ENCODE measurements at regions not wholly inside any gene's neighbourhood (a gene's known extent, or its start where the extent isn't known, plus 50 kb on each side); places are given as distances from the start of the nearest gene placed in this dataset.

DNA sequence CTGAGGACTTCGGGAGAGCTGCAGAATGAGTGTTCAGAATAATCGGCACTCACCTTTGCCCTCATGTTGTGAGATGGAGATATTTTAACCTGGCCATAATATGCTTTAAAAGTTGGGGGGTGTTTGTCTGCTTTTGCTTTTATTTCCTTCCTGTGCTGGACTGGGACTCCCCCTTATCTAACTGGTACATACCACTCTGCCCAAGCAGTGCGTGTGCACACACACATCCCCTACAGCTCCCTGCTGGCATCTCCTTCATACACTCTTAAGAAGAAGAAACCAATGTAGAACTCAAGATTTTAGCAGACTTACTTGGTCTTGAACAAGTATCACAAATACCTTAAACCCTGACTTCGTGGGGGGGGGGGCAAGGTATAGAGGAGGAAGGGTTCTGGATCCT is 146.2 kb upstream of the DMRT1 start:
- no peak for DNase-seq

DNA sequence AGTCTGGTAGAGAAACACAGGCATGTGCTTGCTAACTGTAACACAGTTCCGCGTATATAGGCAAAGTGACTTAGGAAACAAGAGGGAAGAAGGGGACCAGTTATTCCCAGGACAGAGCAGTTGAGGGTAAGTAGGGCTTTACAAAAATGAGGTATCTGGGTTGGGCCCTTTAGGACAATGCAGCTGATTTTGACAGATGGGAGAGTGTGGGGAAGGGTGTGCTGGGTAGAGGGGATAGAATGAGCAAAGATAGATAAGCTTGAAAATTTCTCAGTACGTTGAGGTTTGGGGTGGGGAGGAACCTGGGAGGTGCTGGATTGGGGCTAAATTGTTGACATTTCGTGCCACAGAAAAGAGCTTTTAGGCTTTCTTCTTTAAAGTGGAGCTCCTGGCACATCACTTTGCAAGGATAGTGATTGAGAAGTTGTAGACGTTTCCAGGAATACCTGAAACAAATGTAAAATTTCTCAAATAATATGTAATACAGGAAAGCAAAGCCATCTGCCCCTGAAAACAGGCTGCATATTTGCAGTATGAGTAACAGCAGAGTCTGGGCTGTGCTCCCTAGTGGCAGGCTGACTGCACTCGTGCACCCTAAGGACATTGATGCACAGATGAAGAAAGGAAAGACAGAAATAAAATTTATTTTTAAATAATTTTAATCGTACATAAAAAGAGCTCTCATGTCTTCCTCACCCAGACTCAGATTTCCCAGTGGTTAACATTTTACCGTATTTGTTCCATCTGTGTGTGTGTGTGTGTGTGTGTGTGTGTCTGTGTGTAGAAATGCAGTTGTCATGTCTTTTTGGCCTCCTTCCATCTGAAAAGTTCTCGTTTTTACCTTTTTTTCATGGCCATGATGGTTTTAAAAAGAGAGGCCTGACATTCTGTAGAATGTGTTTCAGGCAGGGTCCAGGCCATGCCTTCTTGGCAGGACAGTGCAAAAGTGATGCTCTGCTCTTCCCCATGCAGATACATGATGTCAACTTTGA is 144.9 kb upstream of the DMRT1 start:
- DNase-seq: no peak

DNA sequence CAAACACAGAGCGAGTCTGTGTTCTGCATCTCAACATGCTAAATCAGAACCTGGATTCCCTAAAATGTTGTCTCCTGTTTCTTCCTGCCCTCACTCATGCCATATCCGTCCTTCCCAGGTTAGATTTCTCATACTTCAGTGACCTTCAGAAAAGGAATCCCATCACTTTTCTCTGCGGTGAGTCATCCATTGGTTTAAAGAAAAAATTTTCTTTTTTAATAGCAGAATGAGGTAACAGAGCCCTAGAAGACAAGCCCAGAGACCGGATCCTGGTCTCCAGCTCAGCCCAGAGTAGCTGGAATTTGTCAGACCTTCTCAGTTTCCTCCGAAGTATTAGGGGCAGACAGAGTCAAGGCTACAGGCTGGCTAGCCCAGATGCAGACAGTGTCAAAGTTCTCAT is 143.2 kb upstream of the DMRT1 start:
- no peak for DNase-seq

DNA sequence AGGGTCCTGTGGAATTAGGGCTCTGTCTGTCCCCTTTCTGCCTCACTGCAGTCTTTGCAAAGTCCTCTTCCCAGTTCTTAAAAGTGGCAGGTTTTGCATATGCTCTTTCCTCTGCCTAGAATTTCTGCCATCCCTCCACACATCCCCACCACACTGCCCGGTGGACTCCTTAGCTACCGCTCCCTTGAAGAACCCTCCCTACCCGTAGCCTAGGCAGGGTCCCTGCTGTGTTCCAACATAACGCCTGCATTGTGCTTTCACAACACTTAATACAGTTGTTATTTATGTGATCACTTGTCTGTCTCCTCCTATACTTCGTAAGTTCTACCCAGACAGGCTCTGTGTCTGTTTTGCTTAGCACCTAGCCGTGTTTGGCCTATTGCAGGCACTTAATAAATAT is 142.5 kb upstream of the DMRT1 start:
- DNase-seq: no peak

DNA sequence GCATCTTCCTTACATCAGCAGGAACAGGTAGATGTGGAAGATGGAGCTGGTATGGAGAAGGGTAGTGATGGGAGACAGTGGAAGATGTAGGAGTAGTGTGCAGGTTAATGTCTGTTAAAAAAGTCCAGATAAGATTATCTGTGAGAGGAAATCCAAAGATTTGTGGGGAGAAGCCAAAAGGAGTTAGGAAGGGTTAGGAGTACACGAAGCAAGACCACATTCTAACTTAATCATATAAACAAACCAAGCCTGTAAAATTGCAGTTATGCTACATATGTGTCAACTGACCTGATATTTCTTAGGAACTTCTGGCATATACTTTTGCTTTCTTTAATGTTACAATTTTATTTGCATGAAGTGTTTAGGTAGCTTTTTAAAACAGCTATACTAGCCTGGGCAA is 142.1 kb upstream of the DMRT1 start:
- no peak for DNase-seq

DNA sequence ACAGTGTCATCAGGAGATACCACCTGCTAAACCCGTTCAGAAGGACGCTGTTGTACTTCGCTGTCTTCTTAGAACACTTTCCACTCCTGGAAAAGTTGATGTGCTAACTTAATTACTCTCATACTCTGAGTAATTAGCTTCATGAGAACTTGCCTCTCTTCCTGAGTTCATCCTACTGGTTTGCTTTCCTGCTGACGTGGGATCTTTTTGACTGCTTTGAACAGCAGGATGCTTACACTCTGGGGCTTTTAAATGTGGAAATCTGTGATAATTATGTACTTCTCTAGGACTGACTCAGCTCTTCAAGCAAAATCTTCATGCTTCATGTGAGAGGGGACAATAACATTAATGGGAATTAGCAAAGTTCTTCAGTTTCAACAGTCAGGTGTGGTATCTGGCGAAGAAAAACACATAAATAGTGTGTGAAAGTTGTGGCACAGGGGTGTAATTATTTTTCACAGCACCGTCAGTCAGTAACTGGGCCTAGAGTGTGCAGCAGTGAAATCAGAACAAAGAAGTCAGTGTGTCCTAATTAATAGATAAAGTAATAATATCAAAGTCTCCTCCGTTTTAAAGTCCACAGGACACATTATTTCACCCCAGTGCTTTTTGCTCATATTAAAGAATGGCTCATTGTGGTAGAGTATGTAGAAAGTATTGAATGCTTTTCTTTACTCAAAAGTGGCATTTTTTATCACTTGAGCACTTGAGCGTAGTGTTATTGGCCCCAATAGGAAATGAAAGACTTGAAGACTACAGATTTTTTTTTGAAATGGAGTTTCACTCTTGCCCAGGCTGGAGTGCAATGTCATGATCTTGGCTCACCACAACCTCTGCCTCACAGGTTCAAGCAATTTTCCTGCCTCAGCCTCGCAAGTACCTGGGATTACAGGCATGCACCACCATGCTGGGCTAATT is 140.9 kb upstream of the DMRT1 start:
- no peak for DNase-seq

DNA sequence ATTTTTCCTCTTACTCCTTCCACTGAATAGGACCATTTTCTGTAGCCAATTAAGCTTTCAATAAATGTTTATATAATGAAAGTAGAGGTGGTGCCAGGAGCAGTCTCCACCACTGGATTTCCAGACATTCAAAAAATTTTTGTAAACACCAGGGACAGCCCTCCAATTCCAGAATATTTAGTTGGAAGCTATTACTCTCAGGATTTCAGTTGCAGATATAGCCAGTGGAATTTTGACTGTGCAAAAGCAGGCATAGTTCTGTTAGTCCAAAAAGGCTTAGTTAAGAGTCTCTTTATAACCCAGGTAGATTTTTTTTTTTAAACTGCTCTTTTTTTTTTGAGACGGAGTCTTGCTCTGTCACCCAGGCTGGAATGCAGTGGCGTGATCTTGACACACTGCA is 138.1 kb upstream of the DMRT1 start:
- DNase-seq: no peak

DNA sequence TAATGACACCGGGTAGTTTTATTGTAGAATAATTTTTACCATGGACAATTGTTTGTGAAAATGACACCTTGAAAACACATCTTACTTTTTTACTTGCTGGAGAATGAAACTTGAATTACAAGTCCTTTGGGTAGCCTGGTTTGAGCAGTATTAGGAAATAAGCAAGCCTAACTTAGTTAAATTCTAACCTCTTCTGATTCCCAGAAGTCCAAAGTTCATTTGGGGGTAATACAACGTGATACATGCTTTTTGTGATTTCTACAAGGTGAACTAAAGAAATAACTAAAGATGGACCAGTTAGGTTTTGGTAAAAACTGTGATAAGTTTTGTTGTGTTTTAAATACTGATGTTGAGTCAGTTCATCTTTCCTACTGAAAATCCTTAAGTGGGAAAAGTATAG is 135.4 kb upstream of the DMRT1 start:
- DNase-seq: no peak

DNA sequence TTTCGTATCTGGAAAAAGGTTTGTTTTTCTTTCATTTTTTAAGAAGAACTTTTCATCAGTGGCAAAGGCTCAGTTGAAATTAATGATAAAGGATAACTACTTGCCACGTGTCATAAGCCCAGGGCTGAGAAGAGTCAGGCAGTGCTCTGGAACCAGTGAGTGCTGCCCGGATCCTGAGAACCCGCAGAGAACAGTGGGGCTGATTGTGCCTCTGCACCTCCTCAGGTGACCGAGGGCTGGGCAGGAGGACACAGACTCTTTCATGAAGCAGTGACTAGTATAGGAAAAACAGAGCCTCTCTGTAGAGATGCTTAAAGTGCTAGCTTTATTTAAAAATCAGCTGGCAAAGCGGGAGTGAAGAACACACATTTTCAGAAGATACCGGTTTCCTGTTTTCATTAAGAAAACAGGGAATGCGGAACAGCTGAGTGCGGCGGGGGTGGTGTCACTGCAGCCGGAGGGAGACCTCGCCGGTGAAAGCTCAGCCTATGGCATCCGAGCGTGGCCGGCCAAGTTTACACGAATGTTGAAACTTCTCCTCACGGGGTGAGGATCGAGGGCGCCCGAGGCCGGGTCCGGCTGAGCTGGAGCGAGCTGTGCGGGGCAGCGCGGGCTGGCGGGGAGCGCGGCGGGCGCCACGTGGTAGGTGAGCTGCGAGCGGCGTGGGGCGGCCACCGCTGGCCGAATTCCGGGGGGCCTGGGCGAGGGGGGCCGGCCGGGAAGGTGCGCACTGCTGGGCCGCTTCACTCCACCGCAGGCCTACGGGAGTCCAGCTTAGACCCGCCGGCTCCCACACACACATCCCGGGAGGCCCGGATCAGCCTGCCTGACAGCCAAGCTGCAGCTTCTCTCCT is 134.7 kb upstream of the DMRT1 start:
- DNase-seq: no peak

DNA sequence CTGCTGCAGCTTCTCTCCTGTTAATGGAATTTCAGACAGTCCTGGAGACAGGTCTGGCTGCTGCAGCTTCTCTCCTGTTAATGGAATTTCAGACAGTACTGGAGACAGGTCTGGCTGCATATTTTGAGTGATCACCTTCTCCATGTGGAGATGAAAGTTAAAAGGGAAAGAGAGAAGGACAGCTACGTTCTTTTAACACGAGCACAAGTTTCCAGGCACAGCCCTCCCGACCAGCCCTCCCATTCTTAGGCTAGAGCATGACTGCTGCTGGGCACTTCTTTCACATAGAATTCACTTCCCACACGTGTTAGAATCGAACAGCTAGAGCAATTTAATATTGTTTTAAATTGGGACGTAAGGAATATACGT is 133.3 kb upstream of the DMRT1 start:
- no peak for DNase-seq

DNA sequence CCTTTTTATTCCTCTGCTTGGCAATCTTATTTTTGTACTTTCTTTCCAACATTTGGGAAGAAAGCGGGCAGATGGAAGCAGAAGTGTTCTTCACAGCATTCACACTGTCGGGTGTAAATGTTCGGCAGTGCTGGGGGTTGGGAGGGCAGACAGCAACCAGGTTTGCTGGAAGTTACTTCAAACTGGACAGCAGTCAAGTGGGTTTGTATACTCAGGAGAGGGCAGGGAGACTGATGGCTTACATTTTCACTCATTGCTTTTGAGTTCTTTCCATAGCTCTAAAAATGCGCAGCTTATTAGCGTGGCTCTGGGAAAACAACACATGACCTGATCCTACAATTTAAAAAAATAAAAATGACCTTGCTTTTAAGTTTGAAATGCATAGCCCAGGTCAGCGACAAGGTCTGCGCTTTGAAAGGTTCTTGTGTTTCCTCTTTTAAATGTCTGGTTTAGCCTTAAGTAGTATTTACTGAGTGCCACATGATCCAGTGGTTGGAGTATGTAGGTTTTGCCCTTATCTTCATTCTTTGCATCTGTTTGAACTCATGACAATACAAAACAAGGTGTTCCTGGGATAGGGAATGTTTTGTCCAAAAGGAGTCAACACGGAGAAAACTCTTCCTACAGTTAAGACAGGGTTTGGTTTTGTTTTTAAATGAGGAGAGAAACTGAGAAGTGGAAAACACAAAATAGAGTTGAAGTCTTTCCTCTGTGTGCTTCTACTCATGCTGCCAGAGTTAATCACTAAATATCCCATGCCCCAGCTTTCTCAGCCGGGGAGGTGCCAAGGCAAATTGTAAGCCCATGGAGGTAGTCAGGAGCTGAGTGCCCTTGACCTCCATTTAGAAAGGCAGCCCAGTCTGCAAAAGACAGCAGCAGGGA is 132.7 kb upstream of the DMRT1 start:
- no peak for DNase-seq

DNA sequence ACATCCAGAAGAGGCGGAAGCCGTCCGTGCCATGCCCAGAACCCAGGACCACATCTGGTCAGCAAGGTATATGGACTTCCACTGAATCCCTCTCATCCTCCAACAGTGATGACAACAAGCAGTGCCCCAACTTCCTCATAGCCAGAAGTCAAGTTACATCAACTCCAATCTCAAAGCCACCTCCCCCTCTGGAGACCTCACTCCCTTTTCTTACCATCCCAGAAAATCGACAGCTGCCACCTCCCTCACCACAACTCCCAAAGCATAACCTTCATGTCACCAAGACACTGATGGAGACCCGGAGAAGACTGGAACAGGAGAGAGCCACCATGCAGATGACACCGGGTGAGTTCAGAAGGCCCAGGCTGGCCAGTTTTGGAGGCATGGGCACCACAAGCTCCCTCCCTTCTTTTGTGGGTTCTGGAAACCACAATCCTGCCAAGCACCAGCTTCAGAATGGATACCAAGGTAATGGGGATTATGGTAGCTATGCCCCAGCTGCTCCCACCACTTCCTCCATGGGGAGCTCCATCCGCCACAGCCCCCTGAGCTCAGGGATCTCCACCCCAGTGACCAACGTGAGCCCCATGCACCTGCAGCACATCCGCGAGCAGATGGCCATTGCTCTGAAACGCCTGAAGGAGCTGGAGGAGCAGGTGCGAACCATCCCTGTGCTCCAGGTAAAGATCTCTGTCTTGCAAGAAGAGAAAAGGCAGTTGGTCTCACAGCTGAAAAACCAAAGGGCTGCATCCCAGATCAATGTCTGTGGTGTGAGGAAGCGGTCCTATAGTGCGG is 130.3 kb upstream of the DMRT1 start:
- no peak for DNase-seq

DNA sequence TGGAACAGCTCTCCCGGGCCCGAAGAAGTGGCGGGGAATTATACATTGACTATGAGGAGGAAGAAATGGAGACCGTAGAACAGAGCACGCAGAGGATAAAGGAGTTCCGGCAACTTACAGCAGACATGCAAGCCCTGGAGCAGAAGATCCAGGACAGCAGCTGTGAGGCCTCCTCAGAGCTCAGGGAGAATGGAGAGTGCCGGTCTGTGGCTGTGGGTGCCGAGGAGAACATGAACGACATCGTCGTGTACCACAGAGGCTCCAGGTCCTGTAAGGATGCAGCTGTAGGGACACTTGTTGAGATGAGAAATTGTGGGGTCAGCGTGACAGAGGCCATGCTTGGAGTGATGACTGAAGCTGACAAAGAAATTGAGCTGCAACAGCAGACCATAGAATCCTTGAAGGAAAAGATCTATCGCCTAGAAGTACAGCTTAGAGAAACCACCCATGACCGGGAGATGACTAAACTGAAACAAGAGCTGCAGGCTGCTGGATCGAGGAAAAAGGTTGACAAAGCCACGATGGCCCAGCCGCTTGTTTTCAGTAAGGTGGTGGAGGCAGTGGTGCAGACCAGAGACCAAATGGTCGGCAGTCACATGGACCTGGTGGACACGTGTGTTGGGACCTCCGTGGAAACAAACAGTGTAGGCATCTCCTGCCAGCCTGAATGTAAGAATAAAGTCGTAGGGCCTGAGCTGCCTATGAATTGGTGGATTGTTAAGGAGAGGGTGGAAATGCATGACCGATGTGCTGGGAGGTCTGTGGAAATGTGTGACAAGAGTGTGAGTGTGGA is 129.5 kb upstream of the DMRT1 start:
- DNase-seq: no peak

DNA sequence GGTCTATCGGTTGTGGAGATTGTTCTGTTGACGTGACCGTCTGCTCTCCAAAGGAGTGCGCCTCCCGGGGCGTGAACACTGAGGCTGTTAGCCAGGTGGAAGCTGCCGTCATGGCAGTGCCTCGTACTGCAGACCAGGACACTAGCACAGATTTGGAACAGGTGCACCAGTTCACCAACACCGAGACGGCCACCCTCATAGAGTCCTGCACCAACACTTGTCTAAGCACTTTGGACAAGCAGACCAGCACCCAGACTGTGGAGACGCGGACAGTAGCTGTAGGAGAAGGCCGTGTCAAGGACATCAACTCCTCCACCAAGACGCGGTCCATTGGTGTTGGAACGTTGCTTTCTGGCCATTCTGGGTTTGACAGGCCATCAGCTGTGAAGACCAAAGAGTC is 128.9 kb upstream of the DMRT1 start:
- no peak for DNase-seq

DNA sequence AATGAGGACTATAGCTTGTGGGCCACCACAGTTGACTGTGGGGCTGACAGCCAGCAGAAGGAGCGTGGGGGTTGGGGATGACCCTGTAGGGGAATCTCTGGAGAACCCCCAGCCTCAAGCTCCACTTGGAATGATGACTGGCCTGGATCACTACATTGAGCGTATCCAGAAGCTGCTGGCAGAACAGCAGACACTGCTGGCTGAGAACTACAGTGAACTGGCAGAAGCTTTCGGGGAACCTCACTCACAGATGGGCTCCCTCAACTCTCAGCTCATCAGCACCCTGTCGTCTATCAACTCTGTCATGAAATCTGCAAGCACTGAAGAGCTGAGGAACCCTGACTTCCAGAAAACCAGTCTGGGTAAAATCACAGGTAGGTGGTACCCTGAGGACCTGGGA is 128.4 kb upstream of the DMRT1 start:
- DNase-seq: no peak

DNA sequence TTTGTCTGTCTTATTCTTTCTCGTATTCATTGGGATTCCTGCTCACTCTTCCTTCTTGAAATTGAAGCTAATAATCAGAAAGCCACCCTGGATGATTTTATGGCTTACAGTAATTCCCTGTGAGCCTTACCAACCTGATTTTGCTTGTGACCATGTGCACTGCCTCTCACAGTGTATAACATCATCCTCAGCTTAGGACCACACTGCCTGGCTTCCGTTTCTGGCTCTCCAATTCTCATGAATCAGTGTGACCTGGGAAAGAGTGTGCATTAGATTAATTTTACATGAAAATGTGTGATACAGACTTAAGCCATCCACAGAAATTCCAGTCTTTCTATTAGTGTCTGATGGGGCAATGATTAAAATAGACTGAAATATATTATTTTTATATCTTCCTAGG is 126.8 kb upstream of the DMRT1 start:
- DNase-seq: no peak

DNA sequence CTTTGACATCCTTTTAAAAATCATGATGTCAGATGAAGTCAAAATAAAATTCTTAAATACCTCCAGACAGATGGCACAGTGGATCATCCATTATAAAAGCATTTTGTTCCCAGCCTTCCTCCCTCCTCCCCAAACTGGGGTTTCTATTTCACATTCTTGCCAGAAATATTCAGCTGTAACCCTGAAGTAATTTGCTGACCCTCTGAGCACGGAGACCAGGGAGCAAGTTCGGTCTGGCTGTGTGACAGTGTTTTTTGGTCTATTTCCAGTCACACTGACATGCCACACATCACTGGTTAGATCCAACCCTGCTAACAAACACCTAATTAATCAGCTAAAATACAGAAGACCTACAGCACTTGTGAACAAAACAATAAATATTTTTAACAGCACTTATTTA is 126.2 kb upstream of the DMRT1 start:
- DNase-seq: no peak

DNA sequence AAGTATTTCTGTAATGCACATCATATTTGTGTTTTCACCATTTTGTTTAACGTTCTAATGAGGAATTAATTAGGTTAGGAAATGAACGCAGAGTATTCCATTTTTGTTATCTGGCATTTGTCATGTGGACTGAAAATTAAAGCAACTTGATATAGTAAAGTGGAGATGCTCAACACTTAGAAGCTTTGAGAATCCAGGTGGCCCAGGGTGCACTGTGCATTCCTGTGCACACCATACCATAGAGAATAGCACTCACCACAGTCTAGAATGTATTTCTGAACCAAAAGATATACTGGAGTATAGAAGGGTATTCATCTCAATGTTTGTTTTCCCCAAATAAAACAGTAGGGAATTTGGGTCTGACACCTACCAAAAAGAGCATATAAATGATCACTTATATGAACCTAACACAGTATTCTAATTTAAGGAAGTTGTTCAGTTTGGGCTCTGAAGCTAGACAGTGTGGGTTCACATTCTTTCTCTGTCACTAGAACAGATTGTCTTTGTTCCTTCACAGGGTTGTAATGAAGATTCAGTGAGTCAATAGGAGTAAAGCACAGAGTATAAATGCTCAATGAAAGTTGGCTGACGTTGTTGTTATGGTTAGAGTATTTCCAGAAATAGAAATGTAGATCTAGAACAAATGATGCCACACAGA is 125.6 kb upstream of the DMRT1 start:
- no peak for DNase-seq

DNA sequence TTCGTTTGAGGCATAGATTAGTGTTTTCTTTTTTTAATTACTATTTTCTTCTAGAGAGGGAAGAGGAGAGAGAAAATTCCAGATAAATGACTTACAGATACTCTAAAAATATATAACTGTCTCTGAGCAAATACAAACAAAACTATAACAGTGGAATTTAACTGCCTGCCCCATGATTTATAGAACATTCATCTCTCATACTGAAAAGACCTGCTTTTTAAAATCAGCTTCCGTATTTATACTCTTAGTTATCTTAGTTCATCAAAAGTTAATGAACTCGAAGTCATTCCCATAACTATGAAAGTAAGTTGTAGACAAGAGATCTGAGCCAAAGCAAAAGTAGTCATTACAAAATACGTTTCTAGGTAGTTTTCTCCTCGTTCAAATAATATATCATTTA is 123.8 kb upstream of the DMRT1 start:
- no peak for DNase-seq

All from NCI-H1048 (cell line).